ENCODE measurements at regions not wholly inside any gene's neighbourhood (a gene's known extent, or its start where the extent isn't known, plus 50 kb on each side); places are given as distances from the start of the nearest gene placed in this dataset.

- no peak for ATAC-seq
Measured at GRCh38 chr2:181839811-181840210, 51.7 kb upstream of the ITPRID2 start.

DNA sequence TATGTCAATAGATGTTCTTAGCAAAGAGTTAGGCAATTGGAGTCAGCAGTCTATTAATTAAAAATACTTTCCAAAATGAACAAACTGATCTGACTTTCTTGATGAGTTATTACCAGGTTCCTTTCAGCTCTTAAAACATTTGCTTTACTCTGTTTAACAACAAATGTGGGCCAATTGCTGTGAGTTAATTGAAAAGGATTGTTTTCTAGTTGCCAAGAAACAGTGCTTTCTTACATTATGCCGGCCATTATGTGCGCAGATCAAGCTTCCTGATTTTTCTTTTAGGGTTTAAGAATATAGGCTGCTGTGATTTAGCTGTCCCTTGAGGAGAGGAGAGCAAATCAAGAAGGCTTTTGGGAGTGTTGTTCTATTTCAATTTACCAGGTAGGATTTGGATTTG, 50.5 kb upstream of the ITPRID2 start:
- ATAC-seq: no peak
